Progenitor cell of endocrine pancreas (in vitro differentiated cells): ENCODE measurements at regions not wholly inside any gene's neighbourhood (a gene's known extent, or its start where the extent isn't known, plus 50 kb on each side); places are given as distances from the start of the nearest gene placed in this dataset.

Experiments
- DNase-seq: peaks from one replicate; pipeline ENCODE4 v3.0.0; 2021; ENCODE audit warnings: low spot score; ENCODE audit not compliant: unreplicated experiment
- H3K27ac Mint-ChIP-seq: 2 replicates; pipeline ENCODE4 v1.8.0; 2021; ENCODE audit warnings: mild to moderate bottlenecking, moderate library complexity, mixed read lengths
- H3K27me3 Mint-ChIP-seq: 2 replicates; pipeline ENCODE4 v1.8.0; 2021; ENCODE audit warnings: mixed read lengths
- H3K36me3 Mint-ChIP-seq: 2 replicates; pipeline ENCODE4 v1.8.0; 2022; ENCODE audit warnings: mixed read lengths; ENCODE audit not compliant: insufficient read depth
- H3K4me1 Mint-ChIP-seq: 2 replicates; pipeline ENCODE4 v1.8.0; 2021; ENCODE audit warnings: low read depth, mixed read lengths
- H3K4me3 Mint-ChIP-seq: 2 replicates; pipeline ENCODE4 v1.8.0; 2021; ENCODE audit warnings: low read depth, mild to moderate bottlenecking, moderate library complexity, mixed read lengths
- H3K9me3 Mint-ChIP-seq: 2 replicates; pipeline ENCODE4 v1.8.0; 2021; ENCODE audit warnings: low read depth, mixed read lengths
- TF ChIP-seq, protein P1 (sequence below): fragments of 200-600 bp; sonication (generic); IDR thresholded peaks from one replicate; pipeline ENCODE4 v1.5.0; 2021; ENCODE audit warnings: antibody characterized with exemption, mild to moderate bottlenecking; ENCODE audit not compliant: unreplicated experiment

DNA sequence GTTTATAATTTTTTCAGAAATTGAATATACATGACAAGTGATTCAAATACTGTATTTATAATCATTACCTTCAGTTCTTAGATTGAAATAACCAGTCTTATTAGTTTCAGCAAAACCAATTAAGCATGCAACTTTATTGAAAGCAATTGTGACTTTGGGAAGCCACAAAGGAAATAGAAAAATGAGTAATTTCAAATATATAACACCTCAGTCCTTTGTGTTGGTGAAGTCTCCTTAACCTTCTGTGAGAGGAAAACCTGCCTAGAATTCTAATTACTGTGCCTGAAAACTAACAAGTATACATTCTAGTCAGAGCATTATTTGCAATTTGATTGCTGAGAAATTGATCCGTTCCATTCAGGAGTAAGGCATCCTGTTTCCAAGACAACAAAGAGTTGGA lies 95.8 kb downstream of the S1PR1 start:
- TF ChIP-seq, protein P1, sequence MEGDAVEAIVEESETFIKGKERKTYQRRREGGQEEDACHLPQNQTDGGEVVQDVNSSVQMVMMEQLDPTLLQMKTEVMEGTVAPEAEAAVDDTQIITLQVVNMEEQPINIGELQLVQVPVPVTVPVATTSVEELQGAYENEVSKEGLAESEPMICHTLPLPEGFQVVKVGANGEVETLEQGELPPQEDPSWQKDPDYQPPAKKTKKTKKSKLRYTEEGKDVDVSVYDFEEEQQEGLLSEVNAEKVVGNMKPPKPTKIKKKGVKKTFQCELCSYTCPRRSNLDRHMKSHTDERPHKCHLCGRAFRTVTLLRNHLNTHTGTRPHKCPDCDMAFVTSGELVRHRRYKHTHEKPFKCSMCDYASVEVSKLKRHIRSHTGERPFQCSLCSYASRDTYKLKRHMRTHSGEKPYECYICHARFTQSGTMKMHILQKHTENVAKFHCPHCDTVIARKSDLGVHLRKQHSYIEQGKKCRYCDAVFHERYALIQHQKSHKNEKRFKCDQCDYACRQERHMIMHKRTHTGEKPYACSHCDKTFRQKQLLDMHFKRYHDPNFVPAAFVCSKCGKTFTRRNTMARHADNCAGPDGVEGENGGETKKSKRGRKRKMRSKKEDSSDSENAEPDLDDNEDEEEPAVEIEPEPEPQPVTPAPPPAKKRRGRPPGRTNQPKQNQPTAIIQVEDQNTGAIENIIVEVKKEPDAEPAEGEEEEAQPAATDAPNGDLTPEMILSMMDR, result no peak
- Mint-ChIP-seq H3K27ac (no peak overlapping the region), H3K36me3 (peaks cover 2% of the 10 kb centered on the region), H3K27me3 (no peaks in the 10 kb centered on the region), H3K4me1 (peaks cover 31% of the 10 kb centered on the region), H3K9me3 (peaks cover 14% of the 10 kb centered on the region), H3K4me3 (no peak overlapping the region)
- DNase-seq, result no peak

DNA sequence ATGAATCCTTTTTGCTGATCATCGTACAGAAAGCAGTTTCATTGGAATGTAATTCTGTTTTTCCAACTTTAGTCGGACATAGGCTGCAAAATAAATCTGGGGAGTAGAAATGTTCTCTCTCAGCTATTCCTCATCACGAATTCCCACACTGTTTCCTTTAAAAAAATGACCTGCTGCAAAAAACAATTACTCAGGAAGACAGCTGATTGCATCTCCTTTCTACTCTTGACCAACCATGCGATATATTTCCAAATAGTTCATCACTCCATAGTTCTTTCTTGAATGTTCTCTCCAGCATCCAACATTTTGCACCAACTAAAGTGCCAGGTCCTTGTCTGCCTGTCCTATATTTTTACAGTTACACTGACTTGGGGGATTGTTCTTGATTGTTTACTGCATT lies 96.4 kb downstream of the S1PR1 start:
- Mint-ChIP-seq H3K27ac (no peak overlapping the region), H3K36me3 (peaks cover 2% of the 10 kb centered on the region), H3K4me1 (peaks cover 31% of the 10 kb centered on the region), H3K27me3 (no peaks in the 10 kb centered on the region), H3K9me3 (peaks cover 16% of the 10 kb centered on the region), H3K4me3 (no peak overlapping the region)
- TF ChIP-seq, protein P1, result no peak
- DNase-seq, result no peak

DNA sequence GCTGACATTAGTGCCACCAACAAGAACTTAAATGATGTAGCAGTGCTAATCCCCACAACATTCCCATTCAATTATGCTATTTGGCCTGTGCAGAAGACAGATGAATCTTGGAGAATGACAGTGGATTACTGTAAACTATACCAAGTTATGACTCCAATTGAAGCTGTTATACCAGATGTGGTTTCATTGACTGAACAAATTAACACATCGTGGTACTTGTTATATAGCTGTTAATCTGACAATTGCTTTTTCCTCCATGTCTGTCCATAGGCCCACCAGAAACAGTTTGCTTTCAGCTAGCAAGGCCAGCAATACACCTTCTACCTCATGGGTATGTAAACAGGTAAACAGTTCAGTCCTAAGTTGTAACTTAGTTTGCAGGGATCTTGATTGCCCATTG lies 101.1 kb downstream of the S1PR1 start:
- Mint-ChIP-seq H3K27me3 (no peaks in the 10 kb centered on the region), H3K36me3 (peaks cover 2% of the 10 kb centered on the region), H3K9me3 (peaks cover 14% of the 10 kb centered on the region), H3K27ac (no peak overlapping the region), H3K4me1 (peaks cover 5% of the 10 kb centered on the region), H3K4me3 (no peak overlapping the region)
- TF ChIP-seq, protein P1, result no peak
- no peak for DNase-seq

DNA sequence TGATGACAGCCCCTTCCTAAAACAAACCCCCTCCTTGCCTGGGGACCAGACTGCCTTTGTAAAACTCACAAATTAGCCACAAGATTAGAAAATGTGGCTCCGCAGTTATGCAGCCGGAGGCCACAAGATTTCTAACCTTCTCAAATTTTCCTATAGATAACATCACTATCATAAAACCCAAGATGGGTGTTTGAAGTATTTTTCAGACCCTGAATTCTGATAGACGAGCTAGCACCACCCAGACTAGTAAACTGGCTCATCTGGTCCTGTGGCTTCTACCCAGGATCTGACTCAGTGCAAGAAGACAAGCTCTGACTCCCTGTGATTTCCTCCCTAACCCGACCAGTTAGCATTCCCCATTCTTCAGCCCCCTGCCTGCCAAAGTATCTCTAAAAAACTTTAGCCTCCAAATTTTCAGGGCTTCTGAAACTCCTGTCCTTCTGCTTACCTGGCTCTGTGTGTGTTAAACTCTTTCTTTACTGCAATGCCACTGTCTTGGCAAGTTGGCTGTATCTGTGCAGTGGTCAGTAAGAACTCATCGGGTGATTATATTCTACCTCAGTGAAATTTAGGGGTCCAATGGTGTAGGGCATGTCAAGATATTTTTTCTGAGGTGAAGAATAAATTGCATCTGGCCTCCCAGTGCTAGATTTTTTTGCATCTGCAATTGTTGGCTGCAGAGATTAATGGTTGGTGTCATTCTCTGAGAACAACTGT lies 102.1 kb downstream of the S1PR1 start:
- no peak for DNase-seq
- H3K27ac Mint-ChIP-seq, result peak overlapping the region; percentile 5
- peaks cover 15% of the 10 kb centered on the region for H3K9me3 Mint-ChIP-seq
- no peak overlapping the region for H3K4me3 Mint-ChIP-seq
- no peaks in the 10 kb centered on the region for H3K27me3 Mint-ChIP-seq
- H3K36me3 Mint-ChIP-seq, result no peaks in the 10 kb centered on the region
- H3K4me1 Mint-ChIP-seq, result peaks cover 2% of the 10 kb centered on the region
- TF ChIP-seq, protein P1, result no peak

DNA sequence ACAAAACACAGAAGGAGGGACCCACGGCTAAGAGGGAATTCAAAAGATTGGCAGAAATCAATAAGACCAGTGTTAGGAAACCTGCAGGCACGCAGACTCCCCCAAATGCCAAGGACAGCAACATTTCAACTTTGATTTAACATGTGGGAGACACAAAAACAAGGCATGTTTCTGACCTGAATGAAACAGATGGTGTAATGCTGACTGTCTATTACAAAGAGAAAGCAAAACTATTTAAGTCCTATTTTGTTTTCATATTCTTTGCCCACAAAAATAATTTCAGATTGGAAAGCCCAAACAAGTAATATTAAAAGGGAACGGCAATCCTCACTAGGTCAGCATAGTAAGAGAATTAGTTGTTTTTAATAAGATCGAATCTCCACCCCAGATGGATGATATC lies 107.9 kb downstream of the S1PR1 start:
- H3K27ac Mint-ChIP-seq, result no peak overlapping the region
- peaks cover 9% of the 10 kb centered on the region for H3K4me1 Mint-ChIP-seq
- H3K9me3 Mint-ChIP-seq, result peaks cover 11% of the 10 kb centered on the region
- no peaks in the 10 kb centered on the region for H3K36me3 Mint-ChIP-seq
- no peak overlapping the region for H3K4me3 Mint-ChIP-seq
- no peaks in the 10 kb centered on the region for H3K27me3 Mint-ChIP-seq
- TF ChIP-seq, protein P1, result no peak
- no peak for DNase-seq
